NCI-H2227 (cell line): ENCODE measurements at regions not wholly inside any gene's neighbourhood (a gene's known extent, or its start where the extent isn't known, plus 50 kb on each side); places are given as distances from the start of the nearest gene placed in this dataset.

ENCODE experiments used
- DNase-seq: peaks from one replicate; lab custom pipeline; 2025; ENCODE audit not compliant: unreplicated experiment; lab: John Stamatoyannopoulos, UW

DNA sequence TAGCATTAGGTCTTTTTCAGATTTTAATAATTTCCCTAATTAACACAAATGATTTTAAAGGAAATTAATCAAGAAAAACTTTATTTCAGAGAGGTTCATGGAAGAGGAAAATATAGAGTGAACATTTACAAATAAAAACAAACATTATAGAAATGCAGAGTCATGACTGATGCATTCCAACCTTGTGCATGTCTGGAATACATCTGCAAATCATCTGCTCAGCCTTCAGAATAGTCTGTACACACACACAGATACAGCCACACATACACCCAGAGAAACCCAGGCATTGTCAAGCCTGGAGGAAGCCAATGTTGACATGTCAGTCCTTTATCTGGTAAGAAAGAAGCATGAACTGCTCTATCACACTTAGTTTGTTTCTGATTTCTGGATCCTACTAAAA is 61.3 kb upstream of the NFKB1 start:
- no peak for DNase-seq

DNA sequence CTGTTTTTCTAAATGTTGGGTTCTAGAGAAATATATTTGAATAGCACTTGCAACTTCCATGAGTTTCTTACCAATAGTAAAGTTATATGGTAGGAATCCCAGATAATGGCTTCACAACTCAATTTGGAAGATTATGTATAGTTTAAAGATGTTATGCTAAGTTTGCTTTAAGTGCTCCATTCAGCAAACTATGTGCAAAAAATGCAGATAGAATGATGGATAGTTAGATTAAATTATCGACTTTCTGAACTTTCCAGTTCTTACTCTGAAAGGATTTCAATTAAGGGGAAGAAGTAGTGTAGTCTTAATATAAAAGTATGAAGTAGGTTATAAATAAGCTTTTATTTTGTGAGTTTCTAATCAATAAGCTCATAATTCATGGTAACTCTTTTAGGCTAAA is 60.7 kb upstream of the NFKB1 start:
- DNase-seq = no peak

DNA sequence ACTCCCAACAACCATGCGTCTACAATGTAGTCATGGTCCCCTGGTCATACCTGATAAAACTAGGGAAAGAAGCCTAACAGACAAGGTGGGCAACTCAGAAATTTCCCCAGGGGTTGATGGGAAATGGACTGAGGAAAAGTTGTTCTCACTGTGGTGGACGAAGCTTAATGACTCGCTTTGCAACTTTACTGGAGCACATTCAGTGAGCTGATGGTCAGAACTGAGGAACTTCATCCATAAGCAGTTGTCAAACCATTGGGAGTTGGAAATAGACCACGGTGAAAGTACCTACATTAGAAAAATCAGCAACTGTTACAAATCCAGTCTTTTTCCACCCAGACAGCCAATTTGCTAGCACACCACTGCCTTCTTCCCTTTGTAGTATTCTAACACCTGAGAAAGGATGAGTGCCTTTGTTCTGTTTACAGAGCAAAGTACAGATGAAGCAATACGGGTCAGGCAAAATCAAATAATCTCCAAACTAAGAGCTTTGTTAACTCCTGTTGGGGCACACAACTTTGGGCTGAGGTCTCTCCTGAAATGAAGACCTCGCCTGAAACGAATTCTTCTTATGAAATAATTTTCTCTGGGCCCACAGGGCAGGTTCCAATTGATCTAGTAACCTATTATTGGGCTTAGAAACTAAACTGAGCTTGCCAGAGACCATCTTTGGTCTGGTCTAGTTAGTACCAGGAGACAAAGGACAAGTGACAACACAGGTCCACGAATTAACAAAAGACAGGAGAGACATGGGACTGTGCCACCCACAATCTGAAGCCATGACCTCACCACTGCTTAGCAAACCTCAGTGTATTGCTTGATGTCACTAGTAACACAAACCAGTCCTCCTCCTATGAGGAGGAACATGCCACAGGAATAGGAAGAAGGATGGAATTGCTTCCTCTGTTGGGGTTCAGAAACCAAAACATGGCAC is 58.9 kb upstream of the NFKB1 start:
- no peak for DNase-seq

DNA sequence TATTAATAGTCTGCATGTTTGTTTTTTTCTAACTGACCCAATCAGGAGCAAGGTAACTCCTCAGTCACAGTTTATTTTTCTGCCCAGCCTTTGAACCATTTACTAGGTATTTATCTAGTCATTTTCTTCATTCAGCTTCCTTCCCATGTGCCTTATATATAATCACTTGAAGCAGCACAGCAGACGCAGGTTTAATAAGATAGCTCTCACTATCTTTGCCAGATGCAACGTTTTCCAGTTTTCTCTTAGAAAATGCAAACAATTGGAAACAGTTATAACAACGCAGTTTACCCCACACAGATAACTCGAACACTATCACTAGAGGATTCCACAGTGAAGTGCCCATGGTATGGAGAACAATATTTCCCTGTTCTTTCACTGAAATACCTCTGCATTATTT is 56.4 kb upstream of the NFKB1 start:
- DNase-seq = no peak

DNA sequence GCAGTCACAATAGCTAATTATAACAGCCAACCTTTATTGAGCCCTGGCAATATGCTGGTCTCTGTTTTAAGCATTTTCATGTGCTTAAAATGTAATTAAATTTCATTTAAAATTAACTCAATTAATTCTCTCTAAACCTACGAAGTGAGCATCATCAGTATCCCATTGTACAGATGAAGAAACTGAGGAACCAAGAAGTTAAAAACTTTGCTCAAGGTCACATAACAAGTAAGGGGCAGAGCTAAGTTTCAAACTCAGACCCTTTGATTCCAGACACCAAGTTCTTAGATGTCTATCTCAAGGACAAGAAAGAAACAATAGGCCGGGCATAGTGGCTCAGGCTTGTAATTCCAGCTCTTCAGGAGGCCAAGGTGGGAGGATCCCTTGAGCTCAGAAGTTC is 55.9 kb upstream of the NFKB1 start:
- no peak for DNase-seq

DNA sequence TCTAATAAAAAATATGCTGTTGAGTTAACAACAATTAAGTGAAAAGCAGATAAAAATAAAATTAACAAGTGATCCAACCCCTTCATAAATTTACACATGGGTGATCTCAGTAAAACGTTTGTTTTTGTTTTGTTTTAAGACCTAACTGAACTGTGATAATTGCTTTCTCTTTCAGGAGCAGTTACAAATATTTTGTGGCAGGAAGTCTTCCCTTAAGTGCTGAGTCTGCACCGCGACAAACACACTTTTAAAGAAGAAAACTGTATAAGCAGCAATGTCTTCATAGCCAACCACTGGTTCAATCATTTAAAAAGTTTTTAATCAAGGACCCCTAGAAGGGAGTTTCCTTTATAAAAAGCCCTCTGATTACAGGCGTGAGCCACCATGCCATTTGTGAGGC is 53.7 kb upstream of the NFKB1 start:
- no peak for DNase-seq

DNA sequence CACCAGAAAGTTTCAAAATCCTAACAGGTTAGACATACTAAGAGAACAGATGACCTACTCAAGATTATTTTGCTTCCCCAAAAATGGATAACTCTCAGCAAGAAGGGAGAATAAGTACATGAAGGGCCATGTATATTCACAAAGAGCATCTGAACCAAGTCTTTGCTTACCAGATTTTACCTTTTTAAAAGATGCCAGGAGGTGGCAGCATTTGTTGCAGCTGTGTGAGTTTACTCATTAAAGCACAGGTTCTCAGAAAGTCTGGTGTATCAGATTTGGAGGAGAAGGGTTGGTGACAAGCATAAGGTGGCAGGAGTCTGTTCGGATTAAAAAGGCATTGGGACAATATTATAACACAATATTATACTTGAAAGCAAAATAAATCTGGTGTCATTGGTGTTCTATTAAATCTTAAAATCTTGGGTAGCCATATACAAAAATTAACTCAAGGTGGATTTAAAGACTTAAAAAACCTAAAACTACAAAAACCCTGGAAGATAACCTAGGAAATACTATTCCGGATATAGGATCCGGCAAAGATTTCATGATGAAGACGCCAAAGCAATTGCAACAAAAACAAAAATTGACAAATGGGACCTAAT is 51.3 kb upstream of the NFKB1 start:
- peak; percentile 64 for DNase-seq

DNA sequence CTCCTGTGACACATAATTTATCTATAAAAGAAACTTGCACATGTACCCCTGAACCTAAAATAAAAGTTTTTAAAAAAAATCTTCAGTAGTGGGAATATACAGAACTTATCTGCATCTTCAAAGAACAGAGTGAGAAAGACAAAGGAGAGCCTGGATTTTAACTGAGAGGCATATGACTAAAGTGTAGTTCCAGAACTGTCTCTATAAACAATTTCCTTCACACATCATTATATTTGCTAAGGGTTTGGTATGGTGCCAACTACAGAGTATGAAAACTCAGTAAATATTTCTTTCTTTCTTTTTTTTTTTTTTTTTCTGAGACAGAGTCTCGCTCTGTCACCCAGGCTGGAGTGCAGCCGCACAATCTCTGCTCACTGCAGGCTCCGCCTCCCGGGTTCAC is 49.9 kb upstream of the NFKB1 start:
- no peak for DNase-seq
